IPS-20b (cell line): ENCODE measurements at regions not wholly inside any gene's neighbourhood (a gene's known extent, or its start where the extent isn't known, plus 50 kb on each side); places are given as distances from the start of the nearest gene placed in this dataset.
A peak's percentile ranks its signal among the peaks of the same experiment; 100 is the strongest.

Experiments
- H3K27ac ChIP-seq: one replicate; pipeline ENCODE4 v1.5.1; 2013; ENCODE audit warnings: low read length
- H3K27me3 ChIP-seq: 2 replicates; pipeline ENCODE4 v1.6.1; 2013; ENCODE audit warnings: mild to moderate bottlenecking, low read length, inconsistent platforms; ENCODE audit not compliant: insufficient read depth
- H3K36me3 ChIP-seq: 2 replicates; pipeline ENCODE4 v1.6.1; 2013; ENCODE audit warnings: low read depth, mild to moderate bottlenecking, inconsistent platforms, low read length, moderate library complexity; ENCODE audit not compliant: insufficient read depth
- H3K4me1 ChIP-seq: 2 replicates; pipeline ENCODE4 v1.6.1; 2013; ENCODE audit warnings: mild to moderate bottlenecking, control low read depth, inconsistent platforms, low read length, moderate library complexity; ENCODE audit not compliant: insufficient read depth
- H3K4me3 ChIP-seq: 2 replicates; pipeline ENCODE4 v1.5.1; 2013; ENCODE audit warnings: mild to moderate bottlenecking, low read length, inconsistent platforms
- H3K9ac ChIP-seq: 2 replicates; pipeline ENCODE4 v1.6.1; 2013; ENCODE audit warnings: low read depth, mild to moderate bottlenecking, inconsistent platforms, low read length, moderate library complexity
- H3K9me3 ChIP-seq: 2 replicates; pipeline ENCODE4 v1.6.1; 2013; ENCODE audit warnings: mild to moderate bottlenecking, low read depth, low read length, inconsistent platforms; ENCODE audit not compliant: insufficient read depth

DNA sequence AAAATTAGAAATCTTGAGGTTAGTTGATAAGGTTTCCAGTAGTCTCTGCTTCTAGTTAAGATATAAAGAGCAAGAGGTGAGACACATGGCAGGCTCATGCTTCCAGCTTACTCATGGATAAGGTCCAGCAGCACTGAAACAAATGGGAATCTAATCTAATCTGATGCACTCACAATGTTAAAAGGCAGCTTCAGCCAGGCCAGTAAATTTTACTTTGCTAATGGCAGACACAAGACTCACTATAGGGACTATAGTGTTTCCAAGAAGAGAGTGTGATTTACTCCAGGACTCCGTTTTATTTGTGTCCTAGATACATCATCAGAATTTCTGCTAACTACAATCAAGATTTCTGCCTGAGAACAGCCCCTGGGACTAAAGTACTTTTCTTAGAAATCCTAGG lies 324.8 kb downstream of the SMOC2 start:
- Histone ChIP-seq H3K36me3 (no peaks in the 10 kb centered on the region), H3K4me1 (no peaks in the 10 kb centered on the region)

DNA sequence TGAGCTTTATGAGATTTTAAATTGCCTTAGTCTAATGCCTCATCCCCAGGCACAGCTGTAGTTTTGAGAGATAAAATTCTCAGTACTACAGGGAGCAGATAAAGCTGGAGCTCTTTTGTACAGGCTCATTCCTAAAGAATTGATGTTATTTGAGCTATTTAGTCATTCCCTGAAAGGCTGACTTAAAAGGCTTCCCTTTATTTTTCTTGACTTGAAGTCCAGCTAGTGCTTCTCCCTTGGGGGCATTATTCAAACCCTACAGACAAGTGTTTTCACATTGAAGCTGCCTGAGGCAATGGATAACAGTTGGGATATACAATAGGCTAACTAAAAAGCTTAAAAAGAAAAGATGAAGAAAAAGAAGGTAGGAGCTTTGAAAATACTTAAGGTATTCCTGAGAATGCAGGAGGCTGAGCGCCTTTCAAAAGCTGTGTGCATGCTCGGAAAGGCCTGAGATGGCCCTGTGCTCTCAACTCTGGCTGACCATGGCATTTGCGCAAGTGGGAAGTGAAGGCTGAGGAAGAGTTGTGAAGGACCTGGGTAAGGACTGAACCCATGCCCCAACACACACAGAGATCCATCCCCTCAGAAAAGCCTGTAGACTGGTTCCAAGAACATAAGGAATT lies 315.1 kb downstream of the SMOC2 start:
- H3K27ac ChIP-seq: no peak overlapping the region
- peaks cover 18% of the 10 kb centered on the region for H3K4me1 ChIP-seq
- no peaks in the 10 kb centered on the region for H3K36me3 ChIP-seq
- no peaks in the 10 kb centered on the region for H3K9me3 ChIP-seq
- peak overlapping the region; percentile 1; the same call in 1 of the 2 replicates for H3K4me3 ChIP-seq
- no peak overlapping the region for H3K9ac ChIP-seq
- no peaks in the 10 kb centered on the region for H3K27me3 ChIP-seq

More for the DNA sequence above, 324.8 kb downstream of the SMOC2 start:
- H3K27me3 ChIP-seq: no peaks in the 10 kb centered on the region
- H3K27ac ChIP-seq: no peak overlapping the region
- no peak overlapping the region for H3K4me3 ChIP-seq
- peaks cover 11% of the 10 kb centered on the region; the same call in 1 of the 2 replicates for H3K9me3 ChIP-seq
- H3K9ac ChIP-seq: no peak overlapping the region

DNA sequence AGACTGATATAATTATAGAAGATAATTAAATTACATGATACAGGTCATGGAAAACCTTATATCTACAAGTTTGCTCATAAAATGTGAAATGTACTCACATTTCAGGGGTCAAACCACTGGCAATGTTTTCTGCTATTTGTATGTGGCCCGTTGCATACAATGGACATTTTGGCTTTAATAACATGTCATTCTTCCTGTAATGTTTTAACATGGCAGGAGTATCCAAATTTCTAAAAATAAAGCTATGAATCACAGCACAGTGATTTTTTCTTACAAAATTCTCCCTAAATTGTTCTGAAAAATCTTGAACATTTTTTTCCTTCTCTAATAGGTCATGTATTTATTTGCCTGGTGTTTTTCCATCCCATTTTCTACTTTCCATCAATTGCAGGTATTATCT lies 305.7 kb downstream of the SMOC2 start:
- no peak overlapping the region for H3K4me3 ChIP-seq
- H3K9me3 ChIP-seq: no peaks in the 10 kb centered on the region

DNA sequence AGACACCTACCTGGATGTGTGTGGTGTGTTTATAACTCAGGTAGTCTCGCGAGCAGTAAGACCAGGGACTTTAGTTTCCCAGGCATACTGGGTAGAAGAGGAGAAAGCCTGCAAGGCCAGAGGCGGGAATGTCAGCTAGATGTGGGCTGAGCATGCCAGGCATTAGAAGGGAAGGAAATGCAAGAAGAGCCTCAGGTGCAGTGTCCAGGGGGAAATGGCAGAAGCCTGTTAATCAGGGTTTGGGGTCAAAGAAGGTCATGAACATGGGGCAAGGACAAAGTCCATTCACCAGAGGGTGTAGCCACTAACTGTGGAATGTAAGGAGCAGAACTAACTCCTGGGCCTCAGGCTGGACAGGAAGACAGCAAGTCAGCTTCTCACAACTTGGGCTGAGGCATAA lies 305.0 kb downstream of the SMOC2 start:
- Histone ChIP-seq H3K27me3 (no peaks in the 10 kb centered on the region), H3K4me3 (no peak overlapping the region), H3K9ac (no peak overlapping the region)

More for the DNA sequence above, 305.7 kb downstream of the SMOC2 start:
- Histone ChIP-seq H3K27me3 (no peaks in the 10 kb centered on the region), H3K9ac (no peak overlapping the region), H3K27ac (no peak overlapping the region), H3K4me1 (no peaks in the 10 kb centered on the region), H3K36me3 (no peaks in the 10 kb centered on the region)

DNA sequence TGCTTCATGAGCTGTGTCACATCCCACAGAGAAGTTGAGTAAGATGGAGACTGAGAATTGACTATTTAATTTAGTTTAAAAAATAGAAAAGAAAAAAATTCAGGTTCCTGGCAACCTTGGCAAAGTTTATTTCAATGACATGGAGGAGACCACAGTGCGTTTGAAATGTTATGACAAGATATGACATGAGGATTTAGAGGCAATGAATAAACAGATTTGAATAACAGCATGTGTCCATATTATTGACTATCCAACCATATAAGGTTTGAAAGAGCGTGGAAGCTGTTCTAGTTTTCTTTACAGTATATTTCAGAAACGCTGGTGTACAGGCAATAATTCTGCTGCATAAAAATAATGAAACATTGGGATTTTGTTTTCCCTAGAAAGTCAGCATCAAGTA lies 303.9 kb downstream of the SMOC2 start:
- Histone ChIP-seq H3K9ac (no peak overlapping the region), H3K4me3 (no peak overlapping the region), H3K36me3 (no peaks in the 10 kb centered on the region), H3K4me1 (no peaks in the 10 kb centered on the region), H3K9me3 (no peaks in the 10 kb centered on the region), H3K27ac (no peak overlapping the region), H3K27me3 (no peaks in the 10 kb centered on the region)

More for the DNA sequence above, 305.0 kb downstream of the SMOC2 start:
- Histone ChIP-seq H3K4me1 (no peaks in the 10 kb centered on the region), H3K27ac (no peak overlapping the region), H3K9me3 (no peaks in the 10 kb centered on the region), H3K36me3 (no peaks in the 10 kb centered on the region)

DNA sequence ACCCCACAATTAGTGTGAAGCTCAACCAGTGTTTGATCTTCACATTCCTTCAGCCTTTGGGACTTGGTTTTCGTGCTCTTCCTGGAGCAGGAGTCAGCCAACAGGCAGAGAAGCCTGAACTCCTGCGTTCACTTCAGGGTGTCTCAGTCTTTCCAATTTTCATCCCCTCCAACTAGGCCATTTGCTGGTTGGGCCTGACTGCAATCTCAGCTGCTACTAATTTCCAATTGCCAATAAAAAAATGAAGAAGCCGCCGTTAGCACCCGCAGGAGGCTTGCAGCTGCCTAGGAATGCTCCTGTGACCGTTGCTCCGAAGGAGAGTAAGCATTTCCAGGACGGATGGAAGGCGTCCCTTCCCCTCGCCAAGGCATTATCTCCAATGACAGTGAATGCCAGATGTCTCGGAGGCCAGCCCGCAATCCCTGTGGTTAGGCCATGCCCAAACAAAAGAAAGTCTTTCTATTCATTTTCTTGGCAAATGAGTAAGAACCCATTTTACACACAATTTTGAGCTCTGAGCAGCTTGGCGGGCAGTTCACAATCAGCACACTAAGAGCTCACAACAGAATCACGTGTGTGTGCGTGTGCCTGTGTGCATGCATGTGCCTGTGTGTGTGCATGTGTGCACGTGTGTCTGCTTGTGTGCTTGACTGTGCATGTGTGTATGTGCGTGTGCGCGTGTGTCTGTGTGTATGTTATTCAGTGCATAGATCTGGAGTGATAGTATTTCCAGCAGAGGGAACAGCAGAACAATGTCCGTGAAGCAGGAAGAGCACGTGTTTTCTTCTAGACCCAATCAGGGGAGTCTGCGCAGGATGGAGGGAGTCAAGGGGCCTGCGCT lies 301.2 kb downstream of the SMOC2 start:
- Histone ChIP-seq H3K9ac (no peak overlapping the region), H3K9me3 (no peaks in the 10 kb centered on the region), H3K27ac (no peak overlapping the region), H3K27me3 (no peaks in the 10 kb centered on the region), H3K4me3 (no peak overlapping the region), H3K4me1 (no peaks in the 10 kb centered on the region), H3K36me3 (no peaks in the 10 kb centered on the region)

DNA sequence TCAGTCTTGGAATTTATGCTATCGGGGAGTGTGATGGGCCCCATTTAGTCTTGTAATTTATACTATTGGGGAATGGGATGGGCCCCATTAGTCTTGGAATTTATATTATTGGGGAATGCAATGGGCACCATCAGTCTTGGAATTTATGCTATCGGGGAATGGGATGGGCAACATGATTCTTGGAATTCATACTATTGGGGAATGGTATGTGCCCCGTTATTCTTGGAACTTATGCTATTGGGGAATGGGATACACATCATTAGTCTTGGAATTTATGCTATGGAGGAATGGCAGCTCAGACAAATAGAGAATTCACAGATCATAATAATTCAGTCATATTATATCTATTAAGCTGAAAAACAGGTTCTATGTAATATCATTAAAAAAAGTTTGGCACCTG lies 300.3 kb downstream of the SMOC2 start:
- no peak overlapping the region for H3K27ac ChIP-seq
- no peaks in the 10 kb centered on the region for H3K27me3 ChIP-seq
- H3K9ac ChIP-seq: no peak overlapping the region
- H3K36me3 ChIP-seq: no peaks in the 10 kb centered on the region
- no peak overlapping the region for H3K4me3 ChIP-seq
- H3K9me3 ChIP-seq: no peaks in the 10 kb centered on the region
- no peaks in the 10 kb centered on the region for H3K4me1 ChIP-seq

DNA sequence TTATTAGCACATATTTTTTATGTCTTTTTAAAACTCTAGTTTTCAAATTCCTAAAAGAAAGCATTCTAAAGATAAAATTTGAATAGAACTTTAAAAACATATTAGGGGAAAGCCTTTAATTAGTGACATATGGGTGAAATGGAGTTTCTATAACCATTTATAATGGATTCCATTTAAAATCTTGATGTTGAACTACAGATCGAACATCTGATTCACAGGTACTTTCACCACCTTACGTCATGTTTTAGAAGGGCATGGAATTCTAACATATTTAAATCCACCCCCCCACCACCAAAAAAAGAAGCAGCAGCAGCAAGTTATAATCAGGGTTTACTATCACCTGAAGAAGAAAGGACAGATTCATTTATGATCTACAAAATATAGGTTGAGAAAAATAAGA lies 298.4 kb downstream of the SMOC2 start:
- H3K4me3 ChIP-seq: no peak overlapping the region
- H3K4me1 ChIP-seq: no peaks in the 10 kb centered on the region
- H3K27me3 ChIP-seq: no peaks in the 10 kb centered on the region
- no peaks in the 10 kb centered on the region for H3K9me3 ChIP-seq
- H3K9ac ChIP-seq: no peak overlapping the region
- no peak overlapping the region for H3K27ac ChIP-seq
- no peaks in the 10 kb centered on the region for H3K36me3 ChIP-seq

DNA sequence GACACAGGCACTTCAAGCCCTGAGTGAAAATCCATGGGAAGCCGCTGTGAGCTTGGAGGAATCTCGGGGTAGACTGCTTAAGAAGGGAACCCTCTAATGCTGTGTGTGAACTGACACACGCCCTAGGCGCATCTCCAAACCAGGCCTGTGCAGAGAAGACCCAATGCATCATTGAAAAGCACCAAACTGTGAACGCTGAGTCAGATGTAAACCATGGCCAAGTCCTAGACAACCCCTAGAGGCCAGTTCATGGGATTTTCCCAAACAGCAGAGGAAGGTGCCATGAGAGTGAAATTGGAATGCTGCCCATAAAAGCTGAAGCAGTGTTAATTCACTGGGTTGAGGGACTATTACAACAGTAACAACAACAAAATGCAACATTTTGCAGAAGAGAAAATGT lies 296.5 kb downstream of the SMOC2 start:
- Histone ChIP-seq H3K27ac (no peak overlapping the region), H3K36me3 (no peaks in the 10 kb centered on the region), H3K9me3 (no peaks in the 10 kb centered on the region), H3K4me3 (no peak overlapping the region), H3K9ac (no peak overlapping the region), H3K4me1 (no peaks in the 10 kb centered on the region), H3K27me3 (no peaks in the 10 kb centered on the region)

DNA sequence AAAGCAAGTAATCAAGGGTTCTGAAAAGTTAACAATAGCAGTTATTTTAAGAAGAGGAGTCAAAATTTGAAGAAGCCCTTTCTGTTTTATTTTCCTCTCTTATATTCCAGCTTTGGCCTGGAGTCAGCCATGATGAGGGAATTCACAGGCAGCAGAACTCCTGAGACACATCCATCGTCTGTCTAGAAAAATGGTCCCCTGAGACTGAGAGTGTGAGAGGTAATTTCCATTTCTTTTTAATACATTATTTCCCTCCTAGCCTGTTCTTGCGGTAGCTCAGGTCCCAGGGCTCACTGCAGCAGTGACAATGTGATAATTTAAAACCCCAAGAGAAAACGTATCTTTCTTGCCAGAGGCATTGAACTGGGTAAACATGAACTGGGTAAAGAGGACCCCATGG lies 296.0 kb downstream of the SMOC2 start:
- Histone ChIP-seq H3K27ac (no peak overlapping the region), H3K9me3 (no peaks in the 10 kb centered on the region), H3K4me3 (no peak overlapping the region), H3K4me1 (no peaks in the 10 kb centered on the region), H3K27me3 (no peaks in the 10 kb centered on the region), H3K9ac (no peak overlapping the region), H3K36me3 (no peaks in the 10 kb centered on the region)

DNA sequence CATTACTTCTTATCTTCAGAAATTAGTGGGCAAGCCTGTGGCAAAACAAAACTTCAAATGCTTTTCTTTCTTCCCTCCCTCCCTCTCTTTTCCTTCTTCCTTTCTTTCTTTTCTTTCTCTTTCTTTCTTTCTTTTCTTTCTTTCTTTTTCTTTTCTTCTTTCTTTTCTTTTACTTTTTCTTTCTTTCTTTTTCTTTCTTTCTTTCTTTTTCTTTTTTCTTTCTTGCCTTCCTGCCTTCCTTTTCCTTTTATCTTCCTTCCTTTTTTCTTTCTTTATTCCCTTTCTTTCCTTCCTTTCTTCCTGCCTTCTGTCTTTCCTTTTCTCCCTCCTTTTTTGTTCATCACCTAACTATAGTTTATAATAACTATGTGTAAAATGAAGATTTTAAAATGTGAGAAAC lies 295.1 kb downstream of the SMOC2 start:
- Histone ChIP-seq H3K27me3 (no peaks in the 10 kb centered on the region), H3K36me3 (no peaks in the 10 kb centered on the region), H3K9me3 (no peaks in the 10 kb centered on the region), H3K4me3 (no peak overlapping the region), H3K9ac (no peak overlapping the region), H3K27ac (no peak overlapping the region), H3K4me1 (no peaks in the 10 kb centered on the region)

DNA sequence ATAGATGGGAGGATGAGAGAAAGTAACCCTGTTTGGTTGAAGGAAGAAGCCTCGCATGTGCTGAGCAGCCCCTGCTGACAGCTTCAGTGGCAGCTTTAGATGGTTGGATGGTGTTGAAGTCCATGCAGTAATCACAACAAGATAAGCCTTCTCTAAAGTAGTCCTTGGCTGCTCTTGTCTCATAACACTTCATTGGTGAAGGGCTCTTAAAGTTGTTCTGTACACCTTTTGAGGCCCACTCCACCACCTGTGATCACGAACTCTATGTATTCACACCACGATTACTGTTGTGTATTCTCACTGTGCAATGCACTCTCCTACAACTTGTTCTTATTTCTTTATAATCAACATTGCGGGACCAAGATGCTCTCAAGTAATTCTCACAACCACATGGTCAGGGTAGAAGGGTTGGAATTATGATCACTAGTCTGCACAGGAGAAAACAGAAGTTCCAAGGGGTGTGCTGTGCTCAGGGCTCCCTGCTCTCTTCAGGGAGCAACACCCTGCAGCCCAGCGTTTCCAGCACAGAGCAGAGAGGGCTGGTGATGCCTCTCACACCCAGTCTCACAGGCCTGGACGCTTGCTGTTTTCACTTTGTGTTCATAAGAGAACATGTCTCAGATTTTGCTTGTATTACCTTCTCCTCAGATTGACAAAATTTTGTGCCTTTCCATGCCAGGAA lies 294.4 kb downstream of the SMOC2 start:
- no peaks in the 10 kb centered on the region for H3K27me3 ChIP-seq
- H3K4me3 ChIP-seq: no peak overlapping the region
- H3K36me3 ChIP-seq: no peaks in the 10 kb centered on the region
- H3K9me3 ChIP-seq: no peaks in the 10 kb centered on the region
- no peaks in the 10 kb centered on the region for H3K4me1 ChIP-seq
- H3K9ac ChIP-seq: no peak overlapping the region
- H3K27ac ChIP-seq: no peak overlapping the region
